KMS-11 (cell line): ENCODE measurements at regions not wholly inside any gene's neighbourhood (a gene's known extent, or its start where the extent isn't known, plus 50 kb on each side); places are given as distances from the start of the nearest gene placed in this dataset.

Source experiments
- H2AFZ ChIP-seq: fragments of 200-600 bp; sonication (generic); 2 replicates; pipeline ENCODE4 v1.6.1; 2016; ENCODE audit warnings: antibody characterized with exemption, mixed run types, low read depth
- H3K27ac ChIP-seq: fragments of 200-600 bp; sonication (generic); 2 replicates; pipeline ENCODE4 v1.6.1; 2016; ENCODE audit warnings: mild to moderate bottlenecking, mixed run types
- H3K27me3 ChIP-seq: fragments of 200-600 bp; sonication (generic); 2 replicates; pipeline ENCODE4 v1.6.1; 2017; ENCODE audit warnings: mild to moderate bottlenecking, low read depth, mixed run types, moderate library complexity; ENCODE audit not compliant: insufficient read depth
- H3K36me3 ChIP-seq: fragments of 200-600 bp; sonication (generic); 2 replicates; pipeline ENCODE4 v1.6.1; 2017; ENCODE audit warnings: mild to moderate bottlenecking, mixed run types; ENCODE audit not compliant: insufficient read depth
- H3K4me1 ChIP-seq: fragments of 200-600 bp; sonication (generic); 2 replicates; pipeline ENCODE4 v1.6.1; 2016; ENCODE audit warnings: mild to moderate bottlenecking, low read depth, mixed run types; ENCODE audit not compliant: poor library complexity, severe bottlenecking
- H3K4me2 ChIP-seq: fragments of 200-600 bp; sonication (generic); 2 replicates; pipeline ENCODE4 v1.7.0; 2016; ENCODE audit warnings: mild to moderate bottlenecking, mixed run types
- H3K4me3 ChIP-seq: fragments of 200-600 bp; sonication (generic); IDR thresholded peaks from 2 replicates; pipeline ENCODE4 v1.6.1; 2017; ENCODE audit warnings: low read depth, low read length, mixed read lengths; ENCODE audit not compliant: insufficient read depth
- H3K79me2 ChIP-seq: fragments of 200-600 bp; sonication (generic); 2 replicates; pipeline ENCODE4 v1.6.1; 2016; ENCODE audit warnings: low read depth, mixed run types; ENCODE audit not compliant: insufficient read depth
- H3K9ac ChIP-seq: fragments of 200-600 bp; sonication (generic); 2 replicates; pipeline ENCODE4 v1.6.1; 2016; ENCODE audit warnings: mild to moderate bottlenecking, mixed run types
- H4K20me1 ChIP-seq: fragments of 200-600 bp; sonication (generic); 2 replicates; pipeline ENCODE4 v1.6.1; 2016; ENCODE audit warnings: mild to moderate bottlenecking, mixed run types; ENCODE audit not compliant: insufficient read depth
- TF ChIP-seq, protein P1 (sequence below): fragments of 200-600 bp; sonication (generic); conservative IDR thresholded peaks from 2 replicates; pipeline ENCODE4 v1.6.1; 2017; ENCODE audit warnings: low read depth, mild to moderate bottlenecking, antibody characterized with exemption, low read length, moderate library complexity, mixed read lengths

DNA sequence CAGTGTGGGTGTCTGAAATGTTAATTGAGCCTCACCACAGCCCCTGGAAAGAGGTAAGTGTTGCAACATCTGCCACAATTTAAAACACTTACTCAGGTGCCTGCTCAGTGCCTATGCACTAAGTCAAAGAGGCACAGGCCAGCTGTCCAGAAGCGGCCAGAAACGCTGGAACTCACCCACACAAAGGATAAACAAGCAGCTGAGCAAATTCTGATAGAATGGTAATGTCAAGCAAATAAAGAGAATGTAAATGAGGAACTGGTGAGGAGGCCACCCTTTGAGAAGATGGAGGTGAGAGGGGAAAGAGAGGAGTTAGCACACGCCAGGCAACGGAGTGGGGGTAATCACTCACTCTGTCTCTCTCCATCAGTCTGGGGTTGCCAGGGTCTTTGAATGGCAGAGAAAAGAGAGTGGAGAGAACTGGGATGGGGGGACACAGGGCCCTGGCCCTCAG, 67.7 kb upstream of the SERP2 start:
- no peak overlapping the region for H3K9ac ChIP-seq
- TF ChIP-seq, protein P1, sequence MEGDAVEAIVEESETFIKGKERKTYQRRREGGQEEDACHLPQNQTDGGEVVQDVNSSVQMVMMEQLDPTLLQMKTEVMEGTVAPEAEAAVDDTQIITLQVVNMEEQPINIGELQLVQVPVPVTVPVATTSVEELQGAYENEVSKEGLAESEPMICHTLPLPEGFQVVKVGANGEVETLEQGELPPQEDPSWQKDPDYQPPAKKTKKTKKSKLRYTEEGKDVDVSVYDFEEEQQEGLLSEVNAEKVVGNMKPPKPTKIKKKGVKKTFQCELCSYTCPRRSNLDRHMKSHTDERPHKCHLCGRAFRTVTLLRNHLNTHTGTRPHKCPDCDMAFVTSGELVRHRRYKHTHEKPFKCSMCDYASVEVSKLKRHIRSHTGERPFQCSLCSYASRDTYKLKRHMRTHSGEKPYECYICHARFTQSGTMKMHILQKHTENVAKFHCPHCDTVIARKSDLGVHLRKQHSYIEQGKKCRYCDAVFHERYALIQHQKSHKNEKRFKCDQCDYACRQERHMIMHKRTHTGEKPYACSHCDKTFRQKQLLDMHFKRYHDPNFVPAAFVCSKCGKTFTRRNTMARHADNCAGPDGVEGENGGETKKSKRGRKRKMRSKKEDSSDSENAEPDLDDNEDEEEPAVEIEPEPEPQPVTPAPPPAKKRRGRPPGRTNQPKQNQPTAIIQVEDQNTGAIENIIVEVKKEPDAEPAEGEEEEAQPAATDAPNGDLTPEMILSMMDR = no peak
- no peaks in the 10 kb centered on the region for H3K79me2 ChIP-seq
- no peak overlapping the region for H3K4me2 ChIP-seq
- H2AFZ ChIP-seq = no peak overlapping the region
- peaks cover 14% of the 10 kb centered on the region for H3K4me1 ChIP-seq
- no peaks in the 10 kb centered on the region for H3K36me3 ChIP-seq
- no peak overlapping the region for H3K4me3 ChIP-seq
- no peak overlapping the region for H3K27ac ChIP-seq
- no peaks in the 10 kb centered on the region for H3K27me3 ChIP-seq
- no peaks in the 10 kb centered on the region for H4K20me1 ChIP-seq

DNA sequence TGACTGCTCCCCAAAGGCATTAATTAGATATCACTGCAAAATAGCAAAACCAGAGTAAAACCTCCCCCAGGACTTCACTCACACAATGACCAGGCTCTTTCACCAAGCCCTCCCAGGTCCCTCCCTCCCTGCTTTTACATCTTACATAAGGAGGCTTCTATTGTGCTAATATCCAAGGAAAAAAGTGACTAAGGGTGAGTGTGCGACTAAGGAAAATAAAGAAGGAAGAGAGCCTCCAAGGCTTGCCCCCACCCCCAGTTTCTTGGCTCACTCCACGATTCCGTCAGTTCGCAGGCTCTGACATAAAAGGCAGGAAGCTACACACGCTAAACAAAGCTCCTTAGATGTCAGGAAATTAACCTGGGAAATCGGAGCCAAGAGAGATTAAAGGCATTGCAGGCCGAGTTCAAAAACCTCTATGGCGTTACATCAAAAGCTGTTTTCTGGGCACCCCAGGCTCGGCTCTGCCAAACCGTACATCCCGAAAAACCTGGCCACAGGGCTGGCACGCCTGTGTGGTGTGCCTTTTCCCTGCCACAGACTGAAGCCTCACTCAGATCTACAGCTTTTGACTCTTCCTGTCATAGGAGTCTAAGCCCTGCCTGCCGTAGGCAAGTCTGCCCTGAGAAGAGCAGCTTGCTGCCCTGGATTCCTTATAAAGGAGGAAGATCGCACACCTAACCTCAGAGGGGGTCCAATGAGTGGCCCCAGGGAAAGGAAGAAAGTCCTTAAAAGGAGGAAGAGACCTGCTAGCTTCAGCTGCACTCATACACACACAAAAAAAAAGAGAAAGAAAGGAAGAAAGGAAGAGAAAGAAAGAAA, 67.0 kb upstream of the SERP2 start:
- TF ChIP-seq, protein P1 = no peak
- Histone ChIP-seq H3K9ac (no peak overlapping the region), H3K79me2 (no peaks in the 10 kb centered on the region), H4K20me1 (no peaks in the 10 kb centered on the region), H3K27ac (no peak overlapping the region), H3K4me1 (peaks cover 8% of the 10 kb centered on the region), H3K27me3 (no peaks in the 10 kb centered on the region), H3K4me3 (no peak overlapping the region), H3K4me2 (no peak overlapping the region), H2AFZ (no peak overlapping the region), H3K36me3 (no peaks in the 10 kb centered on the region)

DNA sequence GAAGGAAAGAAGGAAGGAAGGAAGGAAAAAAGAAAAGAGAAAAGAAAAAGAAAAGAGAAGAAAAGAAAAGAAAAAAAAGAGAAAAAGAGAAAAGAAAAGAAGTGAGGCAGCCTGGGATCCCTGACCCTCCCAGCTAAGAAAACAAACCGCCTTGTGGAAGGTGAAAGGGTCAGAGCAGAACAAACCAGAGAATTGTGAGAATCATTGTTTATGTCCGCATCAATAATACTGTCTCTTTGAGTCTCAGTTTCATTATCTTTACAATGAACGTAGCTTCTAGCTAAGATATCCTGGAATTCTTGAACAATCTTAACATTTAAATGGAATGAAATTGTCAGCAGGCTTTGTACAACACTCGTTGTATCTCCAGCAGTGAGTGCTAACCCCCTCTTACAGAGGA, 66.4 kb upstream of the SERP2 start:
- Histone ChIP-seq H3K27me3 (no peaks in the 10 kb centered on the region), H2AFZ (no peak overlapping the region), H3K36me3 (no peaks in the 10 kb centered on the region), H3K9ac (no peak overlapping the region), H3K4me3 (no peak overlapping the region), H4K20me1 (no peaks in the 10 kb centered on the region), H3K79me2 (no peaks in the 10 kb centered on the region), H3K4me1 (peaks cover under 1% of the 10 kb centered on the region), H3K4me2 (no peak overlapping the region), H3K27ac (no peak overlapping the region)
- TF ChIP-seq, protein P1 = no peak

DNA sequence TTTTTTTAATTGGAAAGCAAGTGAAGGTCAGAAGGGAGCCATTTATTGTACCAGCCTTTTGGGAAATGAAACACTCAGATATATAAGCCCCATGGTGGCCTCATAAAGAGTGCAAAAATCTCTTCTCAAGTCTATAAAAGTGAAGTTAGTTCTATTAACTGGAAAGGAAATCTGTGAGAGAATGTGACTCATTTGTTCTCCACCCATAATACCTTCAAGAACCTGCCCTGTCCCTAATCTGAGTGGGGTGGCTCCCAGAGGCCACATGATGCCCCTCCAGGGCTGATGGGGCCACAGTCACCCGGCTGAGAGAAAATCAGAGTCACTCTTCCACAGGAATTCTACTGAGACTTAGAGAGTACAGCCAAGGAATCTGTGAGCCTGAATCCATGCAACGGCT, 65.8 kb upstream of the SERP2 start:
- Histone ChIP-seq H3K4me1 (no peaks in the 10 kb centered on the region), H4K20me1 (no peaks in the 10 kb centered on the region), H3K27ac (no peak overlapping the region), H2AFZ (no peak overlapping the region), H3K4me2 (no peak overlapping the region), H3K27me3 (no peaks in the 10 kb centered on the region), H3K9ac (no peak overlapping the region), H3K4me3 (no peak overlapping the region), H3K36me3 (no peaks in the 10 kb centered on the region), H3K79me2 (no peaks in the 10 kb centered on the region)
- TF ChIP-seq, protein P1 = no peak
